PC-9 (cell line): ENCODE measurements at regions not wholly inside any gene's neighbourhood (a gene's known extent, or its start where the extent isn't known, plus 50 kb on each side); places are given as distances from the start of the nearest gene placed in this dataset.

Experiments used
- EZH2 ChIP-seq: fragments of 200-600 bp; sonication (generic); IDR thresholded peaks from 2 replicates; pipeline ENCODE4 v1.8.0; 2017; ENCODE audit warnings: antibody characterized with exemption, low read depth
- TF ChIP-seq, protein P1 (sequence below): fragments of 200-600 bp; sonication (generic); conservative IDR thresholded peaks from 2 replicates; pipeline ENCODE4 v1.6.1; 2017; ENCODE audit warnings: mixed run types, antibody characterized with exemption, mild to moderate bottlenecking, moderate library complexity

DNA sequence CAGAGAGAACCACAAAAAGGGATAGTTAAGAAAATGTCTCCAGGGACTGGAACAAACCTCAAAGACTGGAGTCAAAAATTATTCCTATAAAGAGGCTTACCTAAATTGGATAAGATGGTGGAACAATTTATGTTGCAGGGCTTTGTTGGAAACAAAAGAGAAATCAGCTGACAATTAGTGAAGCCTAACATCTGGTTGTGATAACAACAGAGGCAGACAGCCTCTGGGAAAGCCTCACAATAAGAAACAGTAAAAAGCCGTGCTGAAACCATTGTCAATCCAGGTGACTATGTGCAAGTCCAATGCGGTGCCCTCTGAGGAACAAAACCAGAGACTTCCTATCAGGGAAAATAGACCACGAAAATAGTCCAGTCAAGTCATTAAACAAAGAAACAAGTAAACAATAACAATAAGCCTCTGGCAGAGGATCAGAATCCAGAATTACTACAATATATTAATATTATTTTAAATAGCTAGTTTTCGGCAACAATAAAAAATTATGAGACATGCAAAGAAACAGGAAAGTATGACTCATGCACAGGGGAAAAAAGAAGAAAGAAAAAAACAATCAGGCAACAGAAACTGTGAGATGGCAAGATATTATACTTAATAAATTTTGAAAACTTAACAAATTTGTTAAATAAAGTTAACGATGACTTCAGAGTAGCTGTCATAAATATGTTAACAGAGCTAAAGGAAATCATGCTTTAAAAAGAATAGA is 99.7 kb upstream of the RXFP2 start:
- TF ChIP-seq EZH2: no peak
- TF ChIP-seq, protein P1, sequence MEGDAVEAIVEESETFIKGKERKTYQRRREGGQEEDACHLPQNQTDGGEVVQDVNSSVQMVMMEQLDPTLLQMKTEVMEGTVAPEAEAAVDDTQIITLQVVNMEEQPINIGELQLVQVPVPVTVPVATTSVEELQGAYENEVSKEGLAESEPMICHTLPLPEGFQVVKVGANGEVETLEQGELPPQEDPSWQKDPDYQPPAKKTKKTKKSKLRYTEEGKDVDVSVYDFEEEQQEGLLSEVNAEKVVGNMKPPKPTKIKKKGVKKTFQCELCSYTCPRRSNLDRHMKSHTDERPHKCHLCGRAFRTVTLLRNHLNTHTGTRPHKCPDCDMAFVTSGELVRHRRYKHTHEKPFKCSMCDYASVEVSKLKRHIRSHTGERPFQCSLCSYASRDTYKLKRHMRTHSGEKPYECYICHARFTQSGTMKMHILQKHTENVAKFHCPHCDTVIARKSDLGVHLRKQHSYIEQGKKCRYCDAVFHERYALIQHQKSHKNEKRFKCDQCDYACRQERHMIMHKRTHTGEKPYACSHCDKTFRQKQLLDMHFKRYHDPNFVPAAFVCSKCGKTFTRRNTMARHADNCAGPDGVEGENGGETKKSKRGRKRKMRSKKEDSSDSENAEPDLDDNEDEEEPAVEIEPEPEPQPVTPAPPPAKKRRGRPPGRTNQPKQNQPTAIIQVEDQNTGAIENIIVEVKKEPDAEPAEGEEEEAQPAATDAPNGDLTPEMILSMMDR: no peak
